Keratinocyte (primary cell): ENCODE measurements at regions not wholly inside any gene's neighbourhood (a gene's known extent, or its start where the extent isn't known, plus 50 kb on each side); places are given as distances from the start of the nearest gene placed in this dataset.

ENCODE experiments used
- DNase-seq: peaks from one replicate; pipeline ENCODE4 v3.0.0-alpha.2; 2011; ENCODE audit warnings: low read depth, missing footprints, low spot score
- FAIRE-seq: peaks from 2 replicates; lab custom pipeline; 2011; peaks lifted over from hg19 to GRCh38; lab: Jason Lieb, UNC
- H2AFZ ChIP-seq: 2 replicates; pipeline ENCODE4 v1.6.0; 2012; ENCODE audit warnings: low read length, control low read depth, inconsistent platforms; ENCODE audit not compliant: control insufficient read depth
- H3K27ac ChIP-seq: 2 replicates; pipeline ENCODE4 v1.5.1; 2011; ENCODE audit warnings: low read length; ENCODE audit not compliant: control insufficient read depth, insufficient read depth
- H3K27me3 ChIP-seq: 3 replicates; pipeline ENCODE4 v1.6.0; 2011; ENCODE audit warnings: low read length; ENCODE audit not compliant: control insufficient read depth, insufficient read depth; ENCODE audit errors: extremely low read depth
- H3K36me3 ChIP-seq, 2 experiments: 2 replicates in 1 of 2; 3 replicates in 1 of 2; pipeline ENCODE4 v1.5.1; 2011; ENCODE audit warnings: low read length in 2 of 2, mild to moderate bottlenecking in 1 of 2; ENCODE audit not compliant: control insufficient read depth in 2 of 2, insufficient read depth in 2 of 2; ENCODE audit errors: extremely low read depth in 1 of 2
- H3K4me1 ChIP-seq: 3 replicates; pipeline ENCODE4 v1.5.1; 2011; ENCODE audit warnings: low read length; ENCODE audit not compliant: control insufficient read depth, insufficient read depth; ENCODE audit errors: extremely low read depth
- H3K4me2 ChIP-seq: 3 replicates; pipeline ENCODE4 v1.6.0; 2011; ENCODE audit warnings: low read depth, low read length; ENCODE audit not compliant: control insufficient read depth, insufficient read depth; ENCODE audit errors: extremely low read depth
- H3K4me3 ChIP-seq, 3 experiments: fragments of 200-600 bp in 1 of 3; sonication (generic) in 1 of 3; 2 replicates in 2 of 3; 3 replicates in 1 of 3; pipeline ENCODE4 v1.5.1; 2011 to 2016; ENCODE audit warnings: low read length in 3 of 3, mild to moderate bottlenecking in 3 of 3, control low read depth in 2 of 3, inconsistent platforms in 1 of 3, low read depth in 1 of 3, mixed read lengths in 1 of 3, mixed run types in 1 of 3, moderate library complexity in 1 of 3; ENCODE audit not compliant: control insufficient read depth in 2 of 3, insufficient read depth in 2 of 3; ENCODE audit errors: extremely low read depth in 1 of 3
- H3K79me2 ChIP-seq: 2 replicates; pipeline ENCODE4 v1.6.0; 2012; ENCODE audit warnings: low read length; ENCODE audit not compliant: control insufficient read depth, insufficient read depth
- H3K9ac ChIP-seq: 3 replicates; pipeline ENCODE4 v1.6.0; 2011; ENCODE audit warnings: low read length; ENCODE audit not compliant: control insufficient read depth, insufficient read depth; ENCODE audit errors: extremely low read depth
- H3K9me1 ChIP-seq: 3 replicates; pipeline ENCODE4 v1.6.0; 2011; ENCODE audit warnings: low read length; ENCODE audit not compliant: control insufficient read depth, insufficient read depth; ENCODE audit errors: extremely low read depth
- H3K9me3 ChIP-seq: 2 replicates; pipeline ENCODE4 v1.5.1; 2012; ENCODE audit warnings: low read depth, low read length; ENCODE audit not compliant: control insufficient read depth
- H4K20me1 ChIP-seq: 3 replicates; pipeline ENCODE4 v1.6.0; 2011; ENCODE audit warnings: low read length; ENCODE audit not compliant: control insufficient read depth, insufficient read depth; ENCODE audit errors: extremely low read depth
- CTCF ChIP-seq, 3 experiments: IDR thresholded peaks in 1 of 3; conservative IDR thresholded peaks in 1 of 3; optimal IDR thresholded peaks in 1 of 3; 2 replicates in 2 of 3; 3 replicates in 1 of 3; pipeline versions ENCODE3 to v1.5.1; 2011; ENCODE audit warnings: low read length in 3 of 3, mild to moderate bottlenecking in 3 of 3, moderate library complexity in 2 of 3, control low read depth in 1 of 3, inconsistent platforms in 1 of 3; ENCODE audit not compliant: insufficient read depth in 2 of 3; ENCODE audit errors: extremely low read depth in 1 of 3
- EZH2 ChIP-seq: IDR thresholded peaks from one replicate; pipeline ENCODE4 v1.6.1; 2012; ENCODE audit warnings: inconsistent platforms, mild to moderate bottlenecking, low read length, moderate library complexity
- dilution Hi-C: fragments of 300-500 bp; cut with MboI; formaldehyde crosslinking; loops from one replicate; pipeline ENCODE4 v1.7.0; 2020; ENCODE audit warnings: low sequenced_read_pairs; ENCODE audit not compliant: extremely low pct_ligation_motif_present

GRCh38 chr5:3424946-3425345 is 170.7 kb upstream of the IRX1 start:
- H3K9me1 ChIP-seq: no peaks in the 10 kb centered on the region
- FAIRE-seq: no peak
- H3K79me2 ChIP-seq: no peaks in the 10 kb centered on the region

GRCh38 chr5:3417376-3417943 is 178.2 kb upstream of the IRX1 start:
- TF ChIP-seq CTCF (optimal IDR thresholded peaks at IDR 0.05 in 1 of 3, IDR thresholded peaks at IDR 0.05 in 1 of 3, conservative IDR thresholded peaks at IDR 0.05 in 1 of 3; ENCODE audit: extremely low read depth in 1 of 3, insufficient read depth in 2 of 3, low read length in 3 of 3): no peak
- TF ChIP-seq EZH2: no peak
- FAIRE-seq (no peak), DNase-seq (no peak)
- Histone ChIP-seq H3K9me1 (no peaks in the 10 kb centered on the region), H3K4me2 (no peak overlapping the region), H2AFZ (no peak overlapping the region), H3K27me3 (no peaks in the 10 kb centered on the region), H3K36me3 (no peaks in the 10 kb centered on the region), H3K9me3 (no peaks in the 10 kb centered on the region), H3K4me3 (no peak overlapping the region), H3K27ac (no peak overlapping the region), H3K9ac (no peak overlapping the region), H3K4me1 (no peaks in the 10 kb centered on the region), H4K20me1 (no peaks in the 10 kb centered on the region), H3K79me2 (no peaks in the 10 kb centered on the region)
- dilution Hi-C loops: no loop called here

More at GRCh38 chr5:3424946-3425345, 170.7 kb upstream of the IRX1 start:
- dilution Hi-C loops: no loop called here
- TF ChIP-seq CTCF (optimal IDR thresholded peaks at IDR 0.05 in 1 of 3, IDR thresholded peaks at IDR 0.05 in 1 of 3, conservative IDR thresholded peaks at IDR 0.05 in 1 of 3; ENCODE audit: extremely low read depth in 1 of 3, insufficient read depth in 2 of 3, low read length in 3 of 3): no peak
- TF ChIP-seq EZH2: no peak
- no peak overlapping the region for H3K4me2 ChIP-seq
- no peaks in the 10 kb centered on the region for H3K9me3 ChIP-seq
- no peaks in the 10 kb centered on the region for H3K4me1 ChIP-seq
- no peaks in the 10 kb centered on the region for H3K27me3 ChIP-seq
- H3K36me3 ChIP-seq: no peaks in the 10 kb centered on the region
- H3K27ac ChIP-seq: no peak overlapping the region
- DNase-seq: no peak
- H2AFZ ChIP-seq: no peak overlapping the region
- no peak overlapping the region for H3K9ac ChIP-seq
- no peak overlapping the region for H3K4me3 ChIP-seq
- no peaks in the 10 kb centered on the region for H4K20me1 ChIP-seq
